K562 (cell line): ENCODE measurements at regions not wholly inside any gene's neighbourhood (a gene's known extent, or its start where the extent isn't known, plus 50 kb on each side); places are given as distances from the start of the nearest gene placed in this dataset.

Experiments used
- POLR2AphosphoS5 ChIP-seq: IDR thresholded peaks from 2 replicates; pipeline ENCODE4 v1.6.1; 2011; ENCODE audit warnings: mild to moderate bottlenecking, low read depth, low read length, moderate library complexity; ENCODE audit not compliant: control insufficient read depth, insufficient read depth
- POLR3A ChIP-seq: IDR thresholded peaks from 2 replicates; pipeline ENCODE4 v1.6.1; 2011; ENCODE audit warnings: borderline replicate concordance, mild to moderate bottlenecking, moderate library complexity; ENCODE audit not compliant: insufficient read length, insufficient read depth; ENCODE audit errors: extremely low read depth
- TF ChIP-seq, protein P1 (sequence below): fragments of 450-650 bp; IDR thresholded peaks from 2 replicates; pipeline ENCODE4 v1.6.1; 2016; ENCODE audit warnings: low read depth
- TF ChIP-seq, protein P2 (sequence below): fragments of 150-350 bp; conservative IDR thresholded peaks from 2 replicates; pipeline ENCODE4 v1.6.1; 2014; ENCODE audit warnings: low read length

DNA sequence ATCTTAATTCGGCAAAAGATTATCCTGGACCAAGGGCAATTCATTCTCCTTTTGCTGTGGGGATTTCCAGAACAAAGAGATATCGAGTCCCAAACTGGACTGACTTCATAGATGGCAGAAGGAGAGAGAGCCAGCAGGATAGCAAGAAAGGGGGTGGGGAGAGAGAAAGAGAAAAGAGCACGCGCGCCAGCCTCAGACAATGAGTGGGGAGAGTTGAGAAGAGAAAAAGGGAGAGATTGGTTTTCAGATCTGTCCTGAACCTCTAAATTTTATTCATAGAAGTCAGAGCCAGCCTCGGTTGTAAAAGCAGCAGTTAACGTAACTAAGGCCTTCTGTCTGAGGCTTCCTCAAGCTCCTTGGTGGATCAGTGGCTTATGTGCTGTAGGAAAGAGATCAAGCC lies 55.3 kb upstream of the ALDH1B1 start (continued):
- TF ChIP-seq, protein P1, sequence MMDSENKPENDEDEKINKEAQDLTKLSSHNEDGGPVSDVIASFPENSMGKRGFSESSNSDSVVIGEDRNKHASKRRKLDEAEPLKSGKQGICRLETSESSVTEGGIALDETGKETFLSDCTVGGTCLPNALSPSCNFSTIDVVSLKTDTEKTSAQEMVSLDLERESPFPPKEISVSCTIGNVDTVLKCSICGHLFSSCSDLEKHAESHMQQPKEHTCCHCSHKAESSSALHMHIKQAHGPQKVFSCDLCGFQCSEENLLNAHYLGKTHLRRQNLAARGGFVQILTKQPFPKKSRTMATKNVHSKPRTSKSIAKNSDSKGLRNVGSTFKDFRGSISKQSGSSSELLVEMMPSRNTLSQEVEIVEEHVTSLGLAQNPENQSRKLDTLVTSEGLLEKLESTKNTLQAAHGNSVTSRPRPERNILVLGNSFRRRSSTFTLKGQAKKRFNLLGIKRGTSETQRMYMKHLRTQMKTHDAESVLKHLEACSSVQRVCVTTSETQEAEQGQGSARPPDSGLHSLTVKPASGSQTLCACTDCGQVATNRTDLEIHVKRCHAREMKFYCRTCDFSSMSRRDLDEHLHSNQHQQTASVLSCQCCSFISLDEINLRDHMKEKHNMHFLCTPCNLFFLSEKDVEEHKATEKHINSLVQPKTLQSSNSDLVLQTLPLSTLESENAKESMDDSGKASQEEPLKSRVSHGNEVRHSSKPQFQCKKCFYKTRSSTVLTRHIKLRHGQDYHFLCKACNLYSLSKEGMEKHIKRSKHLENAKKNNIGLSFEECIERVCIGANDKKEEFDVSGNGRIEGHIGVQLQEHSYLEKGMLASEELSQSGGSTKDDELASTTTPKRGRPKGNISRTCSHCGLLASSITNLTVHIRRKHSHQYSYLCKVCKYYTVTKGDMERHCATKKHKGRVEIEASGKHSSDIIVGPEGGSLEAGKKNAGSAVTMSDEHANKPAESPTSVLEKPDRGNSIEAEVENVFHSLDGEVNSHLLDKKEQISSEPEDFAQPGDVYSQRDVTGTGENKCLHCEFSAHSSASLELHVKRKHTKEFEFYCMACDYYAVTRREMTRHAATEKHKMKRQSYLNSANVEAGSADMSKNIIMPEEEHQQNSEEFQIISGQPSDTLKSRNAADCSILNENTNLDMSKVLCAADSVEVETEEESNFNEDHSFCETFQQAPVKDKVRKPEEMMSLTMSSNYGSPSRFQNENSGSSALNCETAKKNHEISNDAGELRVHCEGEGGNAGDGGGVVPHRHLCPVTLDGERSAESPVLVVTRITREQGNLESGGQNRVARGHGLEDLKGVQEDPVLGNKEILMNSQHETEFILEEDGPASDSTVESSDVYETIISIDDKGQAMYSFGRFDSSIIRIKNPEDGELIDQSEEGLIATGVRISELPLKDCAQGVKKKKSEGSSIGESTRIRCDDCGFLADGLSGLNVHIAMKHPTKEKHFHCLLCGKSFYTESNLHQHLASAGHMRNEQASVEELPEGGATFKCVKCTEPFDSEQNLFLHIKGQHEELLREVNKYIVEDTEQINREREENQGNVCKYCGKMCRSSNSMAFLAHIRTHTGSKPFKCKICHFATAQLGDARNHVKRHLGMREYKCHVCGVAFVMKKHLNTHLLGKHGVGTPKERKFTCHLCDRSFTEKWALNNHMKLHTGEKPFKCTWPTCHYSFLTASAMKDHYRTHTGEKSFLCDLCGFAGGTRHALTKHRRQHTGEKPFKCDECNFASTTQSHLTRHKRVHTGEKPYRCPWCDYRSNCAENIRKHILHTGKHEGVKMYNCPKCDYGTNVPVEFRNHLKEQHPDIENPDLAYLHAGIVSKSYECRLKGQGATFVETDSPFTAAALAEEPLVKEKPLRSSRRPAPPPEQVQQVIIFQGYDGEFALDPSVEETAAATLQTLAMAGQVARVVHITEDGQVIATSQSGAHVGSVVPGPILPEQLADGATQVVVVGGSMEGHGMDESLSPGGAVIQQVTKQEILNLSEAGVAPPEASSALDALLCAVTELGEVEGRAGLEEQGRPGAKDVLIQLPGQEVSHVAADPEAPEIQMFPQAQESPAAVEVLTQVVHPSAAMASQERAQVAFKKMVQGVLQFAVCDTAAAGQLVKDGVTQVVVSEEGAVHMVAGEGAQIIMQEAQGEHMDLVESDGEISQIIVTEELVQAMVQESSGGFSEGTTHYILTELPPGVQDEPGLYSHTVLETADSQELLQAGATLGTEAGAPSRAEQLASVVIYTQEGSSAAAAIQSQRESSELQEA: no peak
- TF ChIP-seq, protein P2, sequence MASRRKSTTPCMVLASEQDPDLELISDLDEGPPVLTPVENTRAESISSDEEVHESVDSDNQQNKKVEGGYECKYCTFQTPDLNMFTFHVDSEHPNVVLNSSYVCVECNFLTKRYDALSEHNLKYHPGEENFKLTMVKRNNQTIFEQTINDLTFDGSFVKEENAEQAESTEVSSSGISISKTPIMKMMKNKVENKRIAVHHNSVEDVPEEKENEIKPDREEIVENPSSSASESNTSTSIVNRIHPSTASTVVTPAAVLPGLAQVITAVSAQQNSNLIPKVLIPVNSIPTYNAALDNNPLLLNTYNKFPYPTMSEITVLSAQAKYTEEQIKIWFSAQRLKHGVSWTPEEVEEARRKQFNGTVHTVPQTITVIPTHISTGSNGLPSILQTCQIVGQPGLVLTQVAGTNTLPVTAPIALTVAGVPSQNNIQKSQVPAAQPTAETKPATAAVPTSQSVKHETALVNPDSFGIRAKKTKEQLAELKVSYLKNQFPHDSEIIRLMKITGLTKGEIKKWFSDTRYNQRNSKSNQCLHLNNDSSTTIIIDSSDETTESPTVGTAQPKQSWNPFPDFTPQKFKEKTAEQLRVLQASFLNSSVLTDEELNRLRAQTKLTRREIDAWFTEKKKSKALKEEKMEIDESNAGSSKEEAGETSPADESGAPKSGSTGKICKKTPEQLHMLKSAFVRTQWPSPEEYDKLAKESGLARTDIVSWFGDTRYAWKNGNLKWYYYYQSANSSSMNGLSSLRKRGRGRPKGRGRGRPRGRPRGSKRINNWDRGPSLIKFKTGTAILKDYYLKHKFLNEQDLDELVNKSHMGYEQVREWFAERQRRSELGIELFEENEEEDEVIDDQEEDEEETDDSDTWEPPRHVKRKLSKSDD: no peak
- TF ChIP-seq POLR3A (no peak), POLR2AphosphoS5 (no peak)
